Parathyroid adenoma (tissue), 2 donors: ENCODE measurements at regions not wholly inside any gene's neighbourhood (a gene's known extent, or its start where the extent isn't known, plus 50 kb on each side); places are given as distances from the start of the nearest gene placed in this dataset.

ENCODE experiments used
- H2AFZ ChIP-seq: fragments of 300-600 bp; sonication (generic); one replicate; pipeline ENCODE4 v1.7.0; 2017; ENCODE audit warnings: antibody characterized with exemption, mild to moderate bottlenecking
- H3K27ac ChIP-seq: fragments of 300-600 bp; sonication (generic); one replicate; pipeline ENCODE4 v1.7.0; 2017
- H3K27me3 ChIP-seq: fragments of 300-600 bp; sonication (generic); one replicate; pipeline ENCODE4 v1.7.0; 2017; ENCODE audit warnings: low read length; ENCODE audit not compliant: control insufficient read depth, insufficient read depth
- H3K36me3 ChIP-seq: fragments of 300-600 bp; sonication (generic); one replicate; pipeline ENCODE4 v1.7.0; 2017; ENCODE audit warnings: low read length; ENCODE audit not compliant: control insufficient read depth, insufficient read depth
- H3K4me1 ChIP-seq: fragments of 300-600 bp; sonication (generic); one replicate; pipeline ENCODE4 v1.7.0; 2017; ENCODE audit warnings: control low read depth
- H3K4me2 ChIP-seq: fragments of 300-600 bp; sonication (generic); one replicate; pipeline ENCODE4 v1.7.0; 2017; ENCODE audit warnings: low read length
- H3K4me3 ChIP-seq: fragments of 300-600 bp; sonication (generic); one replicate; pipeline ENCODE4 v1.7.0; 2017; ENCODE audit warnings: low read depth, low read length
- H3K79me2 ChIP-seq: fragments of 300-600 bp; sonication (generic); one replicate; pipeline ENCODE4 v1.7.0; 2017; ENCODE audit warnings: control low read depth
- H3K9ac ChIP-seq: fragments of 300-600 bp; sonication (generic); one replicate; pipeline ENCODE4 v1.7.0; 2017; ENCODE audit warnings: mild to moderate bottlenecking
- H3K9me3 ChIP-seq: fragments of 300-600 bp; sonication (generic); one replicate; pipeline ENCODE4 v1.7.0; 2017; ENCODE audit warnings: low read length; ENCODE audit not compliant: control insufficient read depth
- TF ChIP-seq, protein P1 (sequence below): fragments of 300-600 bp; sonication (generic); IDR thresholded peaks from one replicate; pipeline ENCODE4 v1.7.0; 2017; ENCODE audit warnings: antibody characterized with exemption, mild to moderate bottlenecking
- donor health status: primary hyperparathyroidism.

DNA sequence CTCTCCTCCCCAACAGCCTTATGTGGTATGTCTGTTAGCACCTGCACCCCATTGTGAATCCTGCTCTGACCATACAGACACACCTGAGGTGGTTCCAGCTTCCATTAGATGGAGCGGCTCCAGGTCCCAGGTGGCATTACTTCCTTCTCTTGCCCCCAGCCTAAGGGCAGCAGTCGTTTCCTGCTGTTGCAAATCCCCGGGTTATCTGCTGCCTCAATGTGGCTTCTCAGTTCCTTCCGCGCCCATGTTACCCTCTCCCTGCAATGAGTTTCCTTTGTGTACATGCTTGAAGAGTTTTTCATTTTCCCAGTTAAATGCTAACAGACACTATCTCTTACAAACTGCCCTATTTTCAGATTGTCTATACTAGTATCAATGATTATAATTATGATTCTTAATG, 62.8 kb upstream of the PRKCQ start:
- Histone ChIP-seq H3K9me3 (no peaks in the 10 kb centered on the region), H2AFZ (no peak overlapping the region), H3K79me2 (no peaks in the 10 kb centered on the region), H3K27me3 (peaks cover 3% of the 10 kb centered on the region), H3K4me3 (no peak overlapping the region), H3K4me2 (no peak overlapping the region), H3K36me3 (no peaks in the 10 kb centered on the region), H3K4me1 (no peaks in the 10 kb centered on the region), H3K27ac (no peak overlapping the region), H3K9ac (no peak overlapping the region)
- TF ChIP-seq, protein P1, sequence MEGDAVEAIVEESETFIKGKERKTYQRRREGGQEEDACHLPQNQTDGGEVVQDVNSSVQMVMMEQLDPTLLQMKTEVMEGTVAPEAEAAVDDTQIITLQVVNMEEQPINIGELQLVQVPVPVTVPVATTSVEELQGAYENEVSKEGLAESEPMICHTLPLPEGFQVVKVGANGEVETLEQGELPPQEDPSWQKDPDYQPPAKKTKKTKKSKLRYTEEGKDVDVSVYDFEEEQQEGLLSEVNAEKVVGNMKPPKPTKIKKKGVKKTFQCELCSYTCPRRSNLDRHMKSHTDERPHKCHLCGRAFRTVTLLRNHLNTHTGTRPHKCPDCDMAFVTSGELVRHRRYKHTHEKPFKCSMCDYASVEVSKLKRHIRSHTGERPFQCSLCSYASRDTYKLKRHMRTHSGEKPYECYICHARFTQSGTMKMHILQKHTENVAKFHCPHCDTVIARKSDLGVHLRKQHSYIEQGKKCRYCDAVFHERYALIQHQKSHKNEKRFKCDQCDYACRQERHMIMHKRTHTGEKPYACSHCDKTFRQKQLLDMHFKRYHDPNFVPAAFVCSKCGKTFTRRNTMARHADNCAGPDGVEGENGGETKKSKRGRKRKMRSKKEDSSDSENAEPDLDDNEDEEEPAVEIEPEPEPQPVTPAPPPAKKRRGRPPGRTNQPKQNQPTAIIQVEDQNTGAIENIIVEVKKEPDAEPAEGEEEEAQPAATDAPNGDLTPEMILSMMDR = no peak

DNA sequence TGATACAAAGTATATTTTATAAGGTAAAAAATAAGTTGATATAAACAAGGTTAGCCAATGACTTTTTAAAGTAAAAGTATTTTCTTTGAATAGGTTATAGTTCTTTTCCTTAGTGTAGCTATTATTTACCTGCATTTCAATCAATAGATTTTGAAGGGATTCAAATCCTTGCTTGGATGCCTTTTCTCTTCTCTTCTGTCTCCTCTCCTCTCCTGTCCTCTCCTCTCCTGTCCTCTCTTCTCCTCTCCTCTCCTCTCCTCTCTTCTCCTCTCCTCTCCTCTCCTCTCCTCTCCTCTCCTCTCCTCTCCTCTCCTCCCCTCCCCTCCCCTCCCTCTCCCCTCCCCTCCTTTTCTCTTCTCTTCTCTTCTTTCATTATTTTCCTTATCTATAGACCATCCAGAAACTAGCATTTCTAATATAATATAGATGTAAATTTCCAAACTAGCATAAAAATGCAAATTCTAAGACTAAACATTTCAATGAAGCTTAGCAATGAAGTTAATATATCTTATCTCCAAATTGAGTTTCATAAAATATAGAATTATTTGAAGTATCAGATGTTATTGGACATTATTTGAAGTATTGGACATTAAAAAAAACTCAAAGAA, 60.5 kb upstream of the PRKCQ start:
- Histone ChIP-seq H3K4me3 (no peak overlapping the region), H3K4me2 (no peak overlapping the region), H2AFZ (no peak overlapping the region), H3K36me3 (no peaks in the 10 kb centered on the region), H3K27ac (no peak overlapping the region), H3K4me1 (no peaks in the 10 kb centered on the region), H3K9ac (no peak overlapping the region), H3K9me3 (no peaks in the 10 kb centered on the region), H3K27me3 (no peaks in the 10 kb centered on the region), H3K79me2 (no peaks in the 10 kb centered on the region)
- TF ChIP-seq, protein P1 = no peak

DNA sequence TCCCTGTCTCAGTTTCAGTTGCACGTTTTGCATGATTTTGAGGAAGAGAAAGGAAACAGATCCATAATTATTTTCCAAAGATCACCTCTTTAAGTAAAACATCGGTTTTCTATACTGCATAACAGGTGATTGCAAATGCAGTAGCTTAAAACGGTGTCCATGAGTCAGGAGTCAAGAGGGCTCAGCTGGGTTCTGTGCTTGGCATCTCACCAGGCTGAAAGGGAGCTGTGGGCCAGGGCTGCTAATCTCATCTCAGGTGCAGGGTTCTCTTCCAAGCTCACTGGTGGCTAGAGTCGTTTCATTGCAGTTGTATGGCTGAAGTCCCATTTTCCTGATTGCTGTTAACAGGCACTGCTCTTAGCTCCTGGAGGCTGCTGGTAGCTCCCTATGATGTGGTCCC, 57.0 kb upstream of the PRKCQ start:
- Histone ChIP-seq H3K4me2 (no peak overlapping the region), H3K4me3 (no peak overlapping the region)

DNA sequence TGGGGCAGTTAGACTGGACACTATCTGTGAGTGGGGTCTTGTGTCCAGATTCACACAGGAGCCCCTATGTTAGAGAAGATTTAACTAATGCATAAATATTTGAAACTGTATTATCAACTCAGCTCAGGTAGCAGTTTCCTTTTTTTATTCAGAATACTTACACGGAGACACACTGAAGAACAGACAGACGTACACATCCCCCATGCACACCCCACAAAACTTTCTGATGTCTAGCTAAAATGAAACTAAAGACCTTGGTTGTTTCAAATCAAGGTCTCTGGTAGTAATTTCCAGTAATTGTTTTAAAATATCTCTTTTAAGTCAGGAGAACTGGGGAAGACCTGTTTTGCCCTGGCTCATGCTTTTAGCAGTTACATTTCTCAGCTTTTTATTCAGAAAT, 55.7 kb upstream of the PRKCQ start:
- Histone ChIP-seq H3K4me3 (no peak overlapping the region), H3K27ac (no peak overlapping the region), H3K27me3 (no peaks in the 10 kb centered on the region), H2AFZ (no peak overlapping the region), H3K9ac (no peak overlapping the region), H3K79me2 (no peaks in the 10 kb centered on the region), H3K4me1 (no peaks in the 10 kb centered on the region), H3K36me3 (no peaks in the 10 kb centered on the region), H3K9me3 (no peaks in the 10 kb centered on the region), H3K4me2 (no peak overlapping the region)
- TF ChIP-seq, protein P1 = no peak

More for the DNA sequence above, 57.0 kb upstream of the PRKCQ start:
- H3K36me3 ChIP-seq = no peaks in the 10 kb centered on the region
- TF ChIP-seq, protein P1 = no peak
- no peak overlapping the region for H2AFZ ChIP-seq
- H3K9me3 ChIP-seq = no peaks in the 10 kb centered on the region
- no peak overlapping the region for H3K9ac ChIP-seq
- no peaks in the 10 kb centered on the region for H3K27me3 ChIP-seq
- no peaks in the 10 kb centered on the region for H3K79me2 ChIP-seq
- no peaks in the 10 kb centered on the region for H3K4me1 ChIP-seq
- no peak overlapping the region for H3K27ac ChIP-seq
